Vagina (tissue), 2 donors: ENCODE measurements at regions not wholly inside any gene's neighbourhood (a gene's known extent, or its start where the extent isn't known, plus 50 kb on each side); places are given as distances from the start of the nearest gene placed in this dataset.

Experiments
- POLR2A ChIP-seq, 2 donors: fragments of 450-650 bp; IDR thresholded peaks; one replicate each; pipeline ENCODE4 v1.6.1; 2017; ENCODE audit warnings: antibody characterized with exemption in 2 of 2, mild to moderate bottlenecking in 2 of 2, moderate library complexity in 2 of 2
- TF ChIP-seq, protein P1 (sequence below), 3 experiments: fragments of 450-650 bp in 2 of 3; fragments of 200-600 bp in 1 of 3; sonication (generic) in 1 of 3; IDR thresholded peaks; one replicate each; pipeline ENCODE4 v1.5.1; 2017 to 2019; ENCODE audit warnings: antibody characterized with exemption in 3 of 3, mild to moderate bottlenecking in 2 of 3, moderate library complexity in 2 of 3

DNA sequence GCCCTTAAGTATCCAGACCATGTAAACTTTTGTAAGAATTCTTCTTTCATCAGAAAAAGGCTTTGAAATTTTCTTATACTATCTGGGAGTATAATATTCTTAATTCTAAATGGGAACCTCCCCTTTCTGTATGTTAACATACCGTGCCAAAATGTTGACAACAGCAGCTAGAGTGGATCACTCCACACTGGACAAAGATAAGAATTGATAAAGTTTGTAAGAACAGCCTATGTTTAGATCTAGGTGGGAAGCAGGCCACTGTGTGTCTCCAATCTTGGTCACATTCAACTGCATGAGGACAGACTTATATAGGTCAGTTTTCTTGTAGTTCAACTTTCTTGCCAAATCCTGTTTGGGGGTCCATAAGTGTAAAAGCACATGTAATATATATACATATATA is 235.7 kb downstream of the RPIA start:
- TF ChIP-seq POLR2A (IDR thresholded peaks at IDR 0.05): no peak
- TF ChIP-seq, protein P1, sequence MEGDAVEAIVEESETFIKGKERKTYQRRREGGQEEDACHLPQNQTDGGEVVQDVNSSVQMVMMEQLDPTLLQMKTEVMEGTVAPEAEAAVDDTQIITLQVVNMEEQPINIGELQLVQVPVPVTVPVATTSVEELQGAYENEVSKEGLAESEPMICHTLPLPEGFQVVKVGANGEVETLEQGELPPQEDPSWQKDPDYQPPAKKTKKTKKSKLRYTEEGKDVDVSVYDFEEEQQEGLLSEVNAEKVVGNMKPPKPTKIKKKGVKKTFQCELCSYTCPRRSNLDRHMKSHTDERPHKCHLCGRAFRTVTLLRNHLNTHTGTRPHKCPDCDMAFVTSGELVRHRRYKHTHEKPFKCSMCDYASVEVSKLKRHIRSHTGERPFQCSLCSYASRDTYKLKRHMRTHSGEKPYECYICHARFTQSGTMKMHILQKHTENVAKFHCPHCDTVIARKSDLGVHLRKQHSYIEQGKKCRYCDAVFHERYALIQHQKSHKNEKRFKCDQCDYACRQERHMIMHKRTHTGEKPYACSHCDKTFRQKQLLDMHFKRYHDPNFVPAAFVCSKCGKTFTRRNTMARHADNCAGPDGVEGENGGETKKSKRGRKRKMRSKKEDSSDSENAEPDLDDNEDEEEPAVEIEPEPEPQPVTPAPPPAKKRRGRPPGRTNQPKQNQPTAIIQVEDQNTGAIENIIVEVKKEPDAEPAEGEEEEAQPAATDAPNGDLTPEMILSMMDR (IDR thresholded peaks at IDR 0.05): no peak
